ENCODE measurements at regions not wholly inside any gene's neighbourhood (a gene's known extent, or its start where the extent isn't known, plus 50 kb on each side); places are given as distances from the start of the nearest gene placed in this dataset.

GRCh38 chr10:75293446-75293820 lies 57.7 kb upstream of the COMTD1 start:
- ATAC-seq (no peak), DNase-seq (no peak)
- intact Hi-C loops (cut with micrococcal nuclease), result no loop called here
- Mint-ChIP-seq H3K9me3 (peaks cover 3% of the 10 kb centered on the region), H3K4me3 (no peak overlapping the region), H3K36me3 (ENCODE audit: low read depth) (no peaks in the 10 kb centered on the region), H3K27ac (no peak overlapping the region), H3K4me1 (ENCODE audit: low read depth) (peaks cover 2% of the 10 kb centered on the region), H3K27me3 (peaks cover 5% of the 10 kb centered on the region)
- POLR2A ChIA-PET, result no interaction called here
- TF ChIP-seq, protein P1, sequence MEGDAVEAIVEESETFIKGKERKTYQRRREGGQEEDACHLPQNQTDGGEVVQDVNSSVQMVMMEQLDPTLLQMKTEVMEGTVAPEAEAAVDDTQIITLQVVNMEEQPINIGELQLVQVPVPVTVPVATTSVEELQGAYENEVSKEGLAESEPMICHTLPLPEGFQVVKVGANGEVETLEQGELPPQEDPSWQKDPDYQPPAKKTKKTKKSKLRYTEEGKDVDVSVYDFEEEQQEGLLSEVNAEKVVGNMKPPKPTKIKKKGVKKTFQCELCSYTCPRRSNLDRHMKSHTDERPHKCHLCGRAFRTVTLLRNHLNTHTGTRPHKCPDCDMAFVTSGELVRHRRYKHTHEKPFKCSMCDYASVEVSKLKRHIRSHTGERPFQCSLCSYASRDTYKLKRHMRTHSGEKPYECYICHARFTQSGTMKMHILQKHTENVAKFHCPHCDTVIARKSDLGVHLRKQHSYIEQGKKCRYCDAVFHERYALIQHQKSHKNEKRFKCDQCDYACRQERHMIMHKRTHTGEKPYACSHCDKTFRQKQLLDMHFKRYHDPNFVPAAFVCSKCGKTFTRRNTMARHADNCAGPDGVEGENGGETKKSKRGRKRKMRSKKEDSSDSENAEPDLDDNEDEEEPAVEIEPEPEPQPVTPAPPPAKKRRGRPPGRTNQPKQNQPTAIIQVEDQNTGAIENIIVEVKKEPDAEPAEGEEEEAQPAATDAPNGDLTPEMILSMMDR (IDR thresholded peaks at IDR 0.05), result no peak
- CTCF ChIA-PET, result no interaction called here

- POLR2A ChIA-PET, result no interaction called here
These were observed 57.2 kb upstream of the COMTD1 start for GRCh38 chr10:75292794-75293445.

GRCh38 chr10:75291805-75292204 lies 56.0 kb upstream of the COMTD1 start:
- ChIA-PET CTCF (no interaction called here), POLR2A (no interaction called here)
- TF ChIP-seq, protein P1 (IDR thresholded peaks at IDR 0.05), result no peak
- DNase-seq (no peak), ATAC-seq (no peak)
- Mint-ChIP-seq H3K36me3 (ENCODE audit: low read depth) (no peaks in the 10 kb centered on the region), H3K9me3 (peaks cover 3% of the 10 kb centered on the region), H3K27ac (no peak overlapping the region), H3K4me1 (ENCODE audit: low read depth) (peaks cover 2% of the 10 kb centered on the region), H3K4me3 (no peak overlapping the region), H3K27me3 (peaks cover 11% of the 10 kb centered on the region)
- intact Hi-C loops (cut with micrococcal nuclease), result no loop called here

More at GRCh38 chr10:75292794-75293445, 57.2 kb upstream of the COMTD1 start:
- DNase-seq (no peak), ATAC-seq (no peak)
- TF ChIP-seq, protein P1 (IDR thresholded peaks at IDR 0.05), result no peak
- intact Hi-C loops (cut with micrococcal nuclease), result no loop called here
- H3K27me3 Mint-ChIP-seq, result peaks cover 6% of the 10 kb centered on the region
- H3K4me1 Mint-ChIP-seq (ENCODE audit: low read depth), result peaks cover 2% of the 10 kb centered on the region
- CTCF ChIA-PET, result no interaction called here
- no peak overlapping the region for H3K27ac Mint-ChIP-seq
- no peak overlapping the region for H3K4me3 Mint-ChIP-seq
- peaks cover 3% of the 10 kb centered on the region for H3K9me3 Mint-ChIP-seq
- H3K36me3 Mint-ChIP-seq (ENCODE audit: low read depth), result no peaks in the 10 kb centered on the region

- H3K4me3 Mint-ChIP-seq, result no peak overlapping the region
- no peaks in the 10 kb centered on the region for H3K4me1 Mint-ChIP-seq (ENCODE audit: low read depth)
- H3K27ac Mint-ChIP-seq, result no peak overlapping the region
- peaks cover 12% of the 10 kb centered on the region for H3K27me3 Mint-ChIP-seq
- ChIA-PET CTCF (no interaction called here), POLR2A (no interaction called here)
- H3K36me3 Mint-ChIP-seq (ENCODE audit: low read depth), result no peaks in the 10 kb centered on the region
- intact Hi-C loops (cut with micrococcal nuclease), result no loop called here
- ATAC-seq (no peak), DNase-seq (no peak)
- TF ChIP-seq, protein P1 (IDR thresholded peaks at IDR 0.05), result no peak
- peaks cover 3% of the 10 kb centered on the region for H3K9me3 Mint-ChIP-seq
These were observed 52.5 kb upstream of the COMTD1 start for GRCh38 chr10:75288140-75288711.

GRCh38 chr10:75287697-75288096 lies 51.9 kb upstream of the COMTD1 start:
- Mint-ChIP-seq H3K4me1 (ENCODE audit: low read depth) (no peaks in the 10 kb centered on the region), H3K9me3 (peaks cover 3% of the 10 kb centered on the region), H3K36me3 (ENCODE audit: low read depth) (no peaks in the 10 kb centered on the region), H3K27me3 (peaks cover 12% of the 10 kb centered on the region), H3K27ac (no peak overlapping the region), H3K4me3 (no peak overlapping the region)
- no peak for ATAC-seq
- ChIA-PET CTCF (no interaction called here), POLR2A (no interaction called here)
- TF ChIP-seq, protein P1 (IDR thresholded peaks at IDR 0.05), result no peak
- intact Hi-C loops (cut with micrococcal nuclease), result no loop called here
- no peak for DNase-seq

All from activated CD8-positive, alpha-beta T cell treated with anti-CD3 and anti-CD28 coated beads for 36 hours (primary cell).